Dermis blood vessel endothelial cell (primary cell): ENCODE measurements at regions not wholly inside any gene's neighbourhood (a gene's known extent, or its start where the extent isn't known, plus 50 kb on each side); places are given as distances from the start of the nearest gene placed in this dataset.
"Not testable (repeated sequence)": the region's sequence is repeated elsewhere in the genome, so short reads cannot be mapped to it uniquely, and the experiment has no call there.

Source experiments
- DNase-seq: peaks from one replicate; pipeline ENCODE4 v3.0.0; 2010

- DNase-seq: no peak
Observed at GRCh38 chr5:118366429-118366828, 621.9 kb downstream of the DTWD2 start.

- no peak for DNase-seq
Observed at GRCh38 chr5:118365718-118366117, 622.6 kb downstream of the DTWD2 start.

GRCh38 chr5:118354797-118355196, 633.5 kb downstream of the DTWD2 start:
- DNase-seq: no peak

- no peak for DNase-seq
Observed at GRCh38 chr5:118353970-118354369, 634.4 kb downstream of the DTWD2 start.

- DNase-seq: no peak
Observed at GRCh38 chr5:118336468-118336867, 651.9 kb downstream of the DTWD2 start.

GRCh38 chr5:118327389-118327788, 661.0 kb downstream of the DTWD2 start:
- no peak for DNase-seq

GRCh38 chr5:118326481-118327045, 661.8 kb downstream of the DTWD2 start:
- no peak for DNase-seq

GRCh38 chr5:118325931-118326330, 662.4 kb downstream of the DTWD2 start:
- DNase-seq: no peak

GRCh38 chr5:118323723-118324122, 664.6 kb downstream of the DTWD2 start:
- DNase-seq: not testable (repeated sequence)

- no peak for DNase-seq
Observed at GRCh38 chr5:118321081-118321480, 667.3 kb downstream of the DTWD2 start.

- DNase-seq: no peak
Observed at GRCh38 chr5:118320121-118320520, 668.2 kb downstream of the DTWD2 start.

GRCh38 chr5:118314931-118315330, 673.4 kb downstream of the DTWD2 start:
- no peak for DNase-seq

GRCh38 chr5:118311103-118311819, 677.1 kb downstream of the DTWD2 start:
- no peak for DNase-seq

- no peak for DNase-seq
Observed at GRCh38 chr5:118310401-118310800, 677.9 kb downstream of the DTWD2 start.

GRCh38 chr5:118303296-118303695, 685.1 kb downstream of the DTWD2 start:
- no peak for DNase-seq

GRCh38 chr5:118302786-118303185, 685.6 kb downstream of the DTWD2 start:
- DNase-seq: no peak

- DNase-seq: no peak
Observed at GRCh38 chr5:118301696-118302095, 686.7 kb downstream of the DTWD2 start.

- no peak for DNase-seq
Observed at GRCh38 chr5:118295045-118295444, 693.3 kb downstream of the DTWD2 start.

GRCh38 chr5:118293378-118293777, 695.0 kb downstream of the DTWD2 start:
- no peak for DNase-seq

GRCh38 chr5:118290204-118290603, 698.1 kb downstream of the DTWD2 start:
- no peak for DNase-seq

- not testable (repeated sequence) for DNase-seq
Observed at GRCh38 chr5:118284230-118284629, 704.1 kb downstream of the DTWD2 start.

- not testable (repeated sequence) for DNase-seq
Observed at GRCh38 chr5:118282480-118283038, 705.8 kb downstream of the DTWD2 start.

GRCh38 chr5:118279540-118280294, 708.6 kb downstream of the DTWD2 start:
- DNase-seq: no peak

GRCh38 chr5:118270526-118270925, 717.8 kb downstream of the DTWD2 start:
- DNase-seq: no peak
